GM21515 (cell line): ENCODE measurements at regions not wholly inside any gene's neighbourhood (a gene's known extent, or its start where the extent isn't known, plus 50 kb on each side); places are given as distances from the start of the nearest gene placed in this dataset.
"Not testable (repeated sequence)": the region's sequence is repeated elsewhere in the genome, so short reads cannot be mapped to it uniquely, and the experiment has no call there.

Source experiments
- ATAC-seq: cut with Tn5 transposase; IDR thresholded peaks from one replicate; pipeline ENCODE4 v1.9.1; 2021; ENCODE audit not compliant: unreplicated experiment

- no peak for ATAC-seq
Measured at GRCh38 chr2:8445580-8445979, 236.3 kb upstream of the ID2 start.

GRCh38 chr2:8446751-8447150, 235.1 kb upstream of the ID2 start:
- not testable (repeated sequence) for ATAC-seq

- no peak for ATAC-seq
Measured at GRCh38 chr2:8447610-8448221, 234.1 kb upstream of the ID2 start.

- no peak for ATAC-seq
Measured at GRCh38 chr2:8448824-8449556, 232.9 kb upstream of the ID2 start.

- ATAC-seq = no peak
Measured at GRCh38 chr2:8451273-8451672, 230.6 kb upstream of the ID2 start.

GRCh38 chr2:8452296-8452695, 229.6 kb upstream of the ID2 start:
- no peak for ATAC-seq

- ATAC-seq = no peak
Measured at GRCh38 chr2:8452979-8453903, 228.6 kb upstream of the ID2 start.

GRCh38 chr2:8453904-8454302, 228.0 kb upstream of the ID2 start:
- no peak for ATAC-seq

- ATAC-seq = no peak
Measured at GRCh38 chr2:8454797-8455196, 227.1 kb upstream of the ID2 start.

GRCh38 chr2:8455236-8456150, 226.4 kb upstream of the ID2 start:
- no peak for ATAC-seq

GRCh38 chr2:8456151-8457091, 225.4 kb upstream of the ID2 start:
- no peak for ATAC-seq

GRCh38 chr2:8457092-8457481, 224.8 kb upstream of the ID2 start:
- ATAC-seq = no peak

GRCh38 chr2:8457699-8458502, 224.0 kb upstream of the ID2 start:
- ATAC-seq = no peak

- no peak for ATAC-seq
Measured at GRCh38 chr2:8458503-8459459, 223.1 kb upstream of the ID2 start.

GRCh38 chr2:8459474-8459873, 222.4 kb upstream of the ID2 start:
- ATAC-seq = no peak

- ATAC-seq = no peak
Measured at GRCh38 chr2:8461341-8461740, 220.5 kb upstream of the ID2 start.

- ATAC-seq = no peak
Measured at GRCh38 chr2:8462280-8462679, 219.6 kb upstream of the ID2 start.
